GM12878 (cell line): ENCODE measurements at regions not wholly inside any gene's neighbourhood (a gene's known extent, or its start where the extent isn't known, plus 50 kb on each side); places are given as distances from the start of the nearest gene placed in this dataset.

Experiments
- CBX5 ChIP-seq: sonication (generic); IDR thresholded peaks from 2 replicates; pipeline ENCODE4 v1.6.1; 2016; ENCODE audit warnings: low read depth, moderate library complexity, mild to moderate bottlenecking, inconsistent platforms
- CEBPB ChIP-seq, 2 experiments: fragments of 150-350 bp in 1 of 2; IDR thresholded peaks; 2 replicates each; pipeline ENCODE4 v1.6.1; 2012 to 2014; ENCODE audit warnings: low read depth in 2 of 2, low read length in 2 of 2, borderline replicate concordance in 1 of 2, inconsistent platforms in 1 of 2
- CHD2 ChIP-seq: IDR thresholded peaks from 2 replicates; pipeline ENCODE4 v1.6.1; 2011; ENCODE audit warnings: low read depth, low read length, improper control_type of control experiment, borderline replicate concordance
- EP300 ChIP-seq, 2 experiments: fragments of 150-350 bp in 1 of 2; IDR thresholded peaks; 2 replicates each; pipeline ENCODE4 v1.6.1; 2011 to 2012; ENCODE audit warnings: low read depth in 2 of 2, low read length in 2 of 2, borderline replicate concordance in 1 of 2, improper control_type of control experiment in 1 of 2, inconsistent platforms in 1 of 2; ENCODE audit not compliant: control insufficient read depth in 1 of 2
- POLR2A ChIP-seq: IDR thresholded peaks from 2 replicates; pipeline ENCODE4 v1.6.1; 2011; ENCODE audit warnings: low read depth, mild to moderate bottlenecking, low read length
- TF ChIP-seq, protein P1 (sequence below), 3 experiments: IDR thresholded peaks in 2 of 3; conservative IDR thresholded peaks in 1 of 3; 2 replicates each; pipeline ENCODE4 v1.5.1; 2011; ENCODE audit warnings: low read depth in 3 of 3, low read length in 3 of 3, mild to moderate bottlenecking in 3 of 3, control low read depth in 2 of 3, moderate library complexity in 2 of 3, inconsistent platforms in 1 of 3, mixed read lengths in 1 of 3; ENCODE audit not compliant: control insufficient read depth in 2 of 3, insufficient read depth in 1 of 3; ENCODE audit errors: extremely low read depth in 1 of 3

DNA sequence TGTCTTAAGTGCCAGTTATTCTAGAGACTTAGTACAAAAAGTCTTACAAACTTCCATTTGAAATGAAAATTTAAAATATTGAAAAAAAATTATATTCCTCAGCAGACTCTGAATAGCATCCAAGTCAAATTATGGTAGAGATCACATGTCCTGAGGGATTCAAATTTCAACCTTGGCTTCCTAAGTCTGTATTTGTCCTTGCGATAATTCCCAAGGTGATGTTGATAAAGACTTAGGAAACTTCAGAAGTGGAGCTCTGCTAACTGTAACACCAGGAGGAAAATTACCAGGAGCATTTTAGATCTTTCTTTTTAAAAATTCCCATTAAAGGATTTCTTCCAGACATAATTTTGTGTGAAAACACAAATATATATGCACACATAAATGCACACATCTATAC lies 178.3 kb downstream of the IPO8 start:
- TF ChIP-seq, protein P1, sequence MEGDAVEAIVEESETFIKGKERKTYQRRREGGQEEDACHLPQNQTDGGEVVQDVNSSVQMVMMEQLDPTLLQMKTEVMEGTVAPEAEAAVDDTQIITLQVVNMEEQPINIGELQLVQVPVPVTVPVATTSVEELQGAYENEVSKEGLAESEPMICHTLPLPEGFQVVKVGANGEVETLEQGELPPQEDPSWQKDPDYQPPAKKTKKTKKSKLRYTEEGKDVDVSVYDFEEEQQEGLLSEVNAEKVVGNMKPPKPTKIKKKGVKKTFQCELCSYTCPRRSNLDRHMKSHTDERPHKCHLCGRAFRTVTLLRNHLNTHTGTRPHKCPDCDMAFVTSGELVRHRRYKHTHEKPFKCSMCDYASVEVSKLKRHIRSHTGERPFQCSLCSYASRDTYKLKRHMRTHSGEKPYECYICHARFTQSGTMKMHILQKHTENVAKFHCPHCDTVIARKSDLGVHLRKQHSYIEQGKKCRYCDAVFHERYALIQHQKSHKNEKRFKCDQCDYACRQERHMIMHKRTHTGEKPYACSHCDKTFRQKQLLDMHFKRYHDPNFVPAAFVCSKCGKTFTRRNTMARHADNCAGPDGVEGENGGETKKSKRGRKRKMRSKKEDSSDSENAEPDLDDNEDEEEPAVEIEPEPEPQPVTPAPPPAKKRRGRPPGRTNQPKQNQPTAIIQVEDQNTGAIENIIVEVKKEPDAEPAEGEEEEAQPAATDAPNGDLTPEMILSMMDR (IDR thresholded peaks at IDR 0.05 in 2 of 3, conservative IDR thresholded peaks at IDR 0.05 in 1 of 3; ENCODE audit: control insufficient read depth in 2 of 3, extremely low read depth in 1 of 3, insufficient read depth in 1 of 3, low read depth in 3 of 3, low read length in 3 of 3), result no peak
- TF ChIP-seq EP300 (IDR thresholded peaks at IDR 0.05; ENCODE audit: borderline replicate concordance in 1 of 2, control insufficient read depth in 1 of 2, low read depth in 2 of 2, low read length in 2 of 2) (no peak), POLR2A (no peak), CBX5 (no peak), CEBPB (IDR thresholded peaks at IDR 0.05; ENCODE audit: borderline replicate concordance in 1 of 2, low read depth in 2 of 2, low read length in 2 of 2) (no peak), CHD2 (no peak)
